Esophagus muscularis mucosa (tissue), 4 donors: ENCODE measurements at regions not wholly inside any gene's neighbourhood (a gene's known extent, or its start where the extent isn't known, plus 50 kb on each side); places are given as distances from the start of the nearest gene placed in this dataset.
"Not testable (repeated sequence)": the region's sequence is repeated elsewhere in the genome, so short reads cannot be mapped to it uniquely, and the experiment has no call there.

ENCODE experiments used
- DNase-seq: peaks from one replicate; pipeline ENCODE4 v3.0.0-alpha.2; 2017; ENCODE audit errors: extremely low spot score
- H3K27ac ChIP-seq, 4 donors: fragments of 200-600 bp; sonication (generic); replicated peaks in 1 of 4; 1 replicate in 3 of 4; 2 replicates in 1 of 4; pipeline ENCODE4 v1.5.1; 2016 to 2019; ENCODE audit warnings: mild to moderate bottlenecking in 1 of 4
- H3K27me3 ChIP-seq, 4 donors: fragments of 200-600 bp; sonication (generic); one replicate each; pipeline versions ENCODE4 v1.5.1 to v1.6.0; 2016 to 2019
- H3K36me3 ChIP-seq, 4 donors: fragments of 200-600 bp; sonication (generic); one replicate each; pipeline ENCODE4 v1.5.1; 2016 to 2019
- H3K4me1 ChIP-seq, 4 donors: fragments of 200-600 bp; sonication (generic); one replicate each; pipeline ENCODE4 v1.5.1; 2016 to 2019
- H3K4me3 ChIP-seq, 4 donors: fragments of 200-600 bp; sonication (generic); 1 replicate in 2 of 4; 2 replicates in 2 of 4; pipeline ENCODE4 v1.5.1; 2016 to 2019; ENCODE audit warnings: mild to moderate bottlenecking in 4 of 4, moderate library complexity in 1 of 4
- H3K9me3 ChIP-seq, 4 donors: fragments of 200-600 bp; sonication (generic); 1 replicate in 3 of 4; 2 replicates in 1 of 4; pipeline ENCODE4 v1.5.1; 2016 to 2019
- WGBS: methylation state at CpG from one replicate; pipeline ENCODE4 v1.1.5; 2018; 5-methylcytosine and 5-hydroxymethylcytosine counted together
- intact Hi-C: fragments of 100-400 bp; cut with DNase I; formaldehyde crosslinking; loops from one replicate; pipeline ENCODE4 v1.15.1; 2023

- H3K4me1 ChIP-seq, H3K9me3 ChIP-seq, H3K27me3 ChIP-seq, H3K36me3 ChIP-seq, H3K27ac ChIP-seq, DNase-seq, intact Hi-C loops, H3K4me3 ChIP-seq: not testable (repeated sequence)
- WGBS: no CpG with 5 or more reads among the region's 4 CpGs
These were observed 115.3 kb upstream of the NBPF8 start for GRCh38 chr1:120299433-120300057.

- H3K4me1 ChIP-seq, H3K9me3 ChIP-seq, H3K27me3 ChIP-seq, H3K27ac ChIP-seq, H3K4me3 ChIP-seq, intact Hi-C loops, DNase-seq, H3K36me3 ChIP-seq: not testable (repeated sequence)
- no CpG with 5 or more reads among the region's 3 CpGs for WGBS
These were observed 116.3 kb upstream of the NBPF8 start for GRCh38 chr1:120298487-120298886.

GRCh38 chr1:120297345-120297953, 117.4 kb upstream of the NBPF8 start:
- intact Hi-C loops, DNase-seq, H3K27me3 ChIP-seq, H3K4me1 ChIP-seq, H3K4me3 ChIP-seq, H3K27ac ChIP-seq, H3K9me3 ChIP-seq, H3K36me3 ChIP-seq: not testable (repeated sequence)
- no CpG with 5 or more reads among the region's 3 CpGs for WGBS

- no CpG with 5 or more reads among the region's 3 CpGs for WGBS
- H3K27ac ChIP-seq, H3K4me3 ChIP-seq, DNase-seq, H3K4me1 ChIP-seq, H3K36me3 ChIP-seq, H3K27me3 ChIP-seq, H3K9me3 ChIP-seq, intact Hi-C loops: not testable (repeated sequence)
These were observed 113.8 kb upstream of the SEC22B start for GRCh38 chr1:120290105-120290504.

- DNase-seq, intact Hi-C loops, H3K27me3 ChIP-seq, H3K27ac ChIP-seq, H3K4me1 ChIP-seq, H3K9me3 ChIP-seq, H3K36me3 ChIP-seq, H3K4me3 ChIP-seq: not testable (repeated sequence)
- no CpG with 5 or more reads among the region's 3 CpGs for WGBS
These were observed 113.3 kb upstream of the SEC22B start for GRCh38 chr1:120289601-120290074.

GRCh38 chr1:120288814-120289600, 112.7 kb upstream of the SEC22B start:
- no CpG with 5 or more reads among the region's 8 CpGs for WGBS
- DNase-seq, H3K27me3 ChIP-seq, H3K4me1 ChIP-seq, H3K9me3 ChIP-seq, H3K27ac ChIP-seq, intact Hi-C loops, H3K36me3 ChIP-seq, H3K4me3 ChIP-seq: not testable (repeated sequence)

GRCh38 chr1:120288167-120288566, 111.8 kb upstream of the SEC22B start:
- intact Hi-C loops, DNase-seq: not testable (repeated sequence)

GRCh38 chr1:120282744-120283464, 106.6 kb upstream of the SEC22B start:
- DNase-seq, H3K27ac ChIP-seq, H3K4me3 ChIP-seq, H3K36me3 ChIP-seq, H3K4me1 ChIP-seq, H3K27me3 ChIP-seq, intact Hi-C loops, H3K9me3 ChIP-seq: not testable (repeated sequence)
- WGBS: no CpG with 5 or more reads among the region's 4 CpGs

More at GRCh38 chr1:120288167-120288566, 111.8 kb upstream of the SEC22B start:
- H3K9me3 ChIP-seq, H3K36me3 ChIP-seq, H3K27ac ChIP-seq, H3K4me3 ChIP-seq, H3K27me3 ChIP-seq, H3K4me1 ChIP-seq: not testable (repeated sequence)
- WGBS: no CpG with 5 or more reads among the region's 6 CpGs

GRCh38 chr1:120278259-120278610, 101.9 kb upstream of the SEC22B start:
- H3K27me3 ChIP-seq, H3K4me3 ChIP-seq, H3K27ac ChIP-seq, DNase-seq, intact Hi-C loops, H3K36me3 ChIP-seq, H3K4me1 ChIP-seq, H3K9me3 ChIP-seq: not testable (repeated sequence)
- no CpG with 5 or more reads among the region's 4 CpGs for WGBS

GRCh38 chr1:120277428-120278258, 101.3 kb upstream of the SEC22B start:
- intact Hi-C loops, H3K4me1 ChIP-seq, H3K9me3 ChIP-seq, DNase-seq, H3K27me3 ChIP-seq, H3K27ac ChIP-seq, H3K4me3 ChIP-seq, H3K36me3 ChIP-seq: not testable (repeated sequence)
- WGBS: no CpG with 5 or more reads among the region's 26 CpGs

GRCh38 chr1:120276710-120277109, 100.4 kb upstream of the SEC22B start:
- DNase-seq, H3K9me3 ChIP-seq, H3K27me3 ChIP-seq, H3K4me1 ChIP-seq, H3K36me3 ChIP-seq, H3K4me3 ChIP-seq, intact Hi-C loops, H3K27ac ChIP-seq: not testable (repeated sequence)
- WGBS: no CpG with 5 or more reads among the region's 5 CpGs

GRCh38 chr1:120274438-120274837, 98.1 kb upstream of the SEC22B start:
- H3K4me1 ChIP-seq, H3K27ac ChIP-seq, intact Hi-C loops, DNase-seq, H3K9me3 ChIP-seq, H3K36me3 ChIP-seq, H3K4me3 ChIP-seq, H3K27me3 ChIP-seq: not testable (repeated sequence)
- no CpG with 5 or more reads among the region's 3 CpGs for WGBS
